ENCODE measurements at regions not wholly inside any gene's neighbourhood (a gene's known extent, or its start where the extent isn't known, plus 50 kb on each side); places are given as distances from the start of the nearest gene placed in this dataset.

- H3K27ac ChIP-seq = no peak overlapping the region
- no peak for TF ChIP-seq CTCF (IDR thresholded peaks at IDR 0.05)
- TF ChIP-seq ZFX (IDR thresholded peaks at IDR 0.05; ENCODE audit: borderline replicate concordance) = no peak
Observed at GRCh38 chr5:159732220-159732619, 184.1 kb upstream of the ADRA1B start.

GRCh38 chr5:159734366-159734765 lies 181.9 kb upstream of the ADRA1B start:
- H3K27ac ChIP-seq = no peak overlapping the region
- TF ChIP-seq CTCF (IDR thresholded peaks at IDR 0.05) = no peak
- TF ChIP-seq ZFX (IDR thresholded peaks at IDR 0.05; ENCODE audit: borderline replicate concordance) = no peak

- no peak overlapping the region for H3K27ac ChIP-seq
- no peak for TF ChIP-seq ZFX (IDR thresholded peaks at IDR 0.05; ENCODE audit: borderline replicate concordance)
- no peak for TF ChIP-seq CTCF (IDR thresholded peaks at IDR 0.05)
Observed at GRCh38 chr5:159735036-159735435, 181.2 kb upstream of the ADRA1B start.

- H3K27ac ChIP-seq = no peak overlapping the region
- no peak for TF ChIP-seq ZFX (IDR thresholded peaks at IDR 0.05; ENCODE audit: borderline replicate concordance)
- TF ChIP-seq CTCF (IDR thresholded peaks at IDR 0.05) = no peak
Observed at GRCh38 chr5:159735749-159736660, 180.3 kb upstream of the ADRA1B start.

GRCh38 chr5:159736844-159737243 lies 179.4 kb upstream of the ADRA1B start:
- TF ChIP-seq ZFX (IDR thresholded peaks at IDR 0.05; ENCODE audit: borderline replicate concordance) = no peak
- TF ChIP-seq CTCF (IDR thresholded peaks at IDR 0.05) = no peak
- no peak overlapping the region for H3K27ac ChIP-seq

GRCh38 chr5:159737263-159737662 lies 179.0 kb upstream of the ADRA1B start:
- H3K27ac ChIP-seq = no peak overlapping the region
- TF ChIP-seq ZFX (IDR thresholded peaks at IDR 0.05; ENCODE audit: borderline replicate concordance) = no peak
- no peak for TF ChIP-seq CTCF (IDR thresholded peaks at IDR 0.05)

GRCh38 chr5:159741829-159742322 lies 174.4 kb upstream of the ADRA1B start:
- H3K27ac ChIP-seq = no peak overlapping the region
- no peak for TF ChIP-seq CTCF (IDR thresholded peaks at IDR 0.05)
- TF ChIP-seq ZFX (IDR thresholded peaks at IDR 0.05; ENCODE audit: borderline replicate concordance) = no peak
